ENCODE measurements at regions not wholly inside any gene's neighbourhood (a gene's known extent, or its start where the extent isn't known, plus 50 kb on each side); places are given as distances from the start of the nearest gene placed in this dataset.

GRCh38 chr2:51559026-51559425 is 527.1 kb upstream of the NRXN1 start:
- TF ChIP-seq CTCF (IDR thresholded peaks at IDR 0.05), result no peak
- H3K4me1 Mint-ChIP-seq, result no peaks in the 10 kb centered on the region
- no peak overlapping the region for H3K27ac Mint-ChIP-seq
- H3K36me3 Mint-ChIP-seq (ENCODE audit: low read depth), result no peaks in the 10 kb centered on the region
- no peak for DNase-seq
- H3K4me3 Mint-ChIP-seq, result no peak overlapping the region
- no peaks in the 10 kb centered on the region for H3K27me3 Mint-ChIP-seq (ENCODE audit: low read depth, poor library complexity)
- H3K9me3 Mint-ChIP-seq, result no peaks in the 10 kb centered on the region

- no peaks in the 10 kb centered on the region for H3K27me3 Mint-ChIP-seq (ENCODE audit: low read depth, poor library complexity)
- no peaks in the 10 kb centered on the region for H3K9me3 Mint-ChIP-seq
- no peaks in the 10 kb centered on the region for H3K36me3 Mint-ChIP-seq (ENCODE audit: low read depth)
- no peak overlapping the region for H3K4me3 Mint-ChIP-seq
- no peak for TF ChIP-seq CTCF (IDR thresholded peaks at IDR 0.05)
- no peak overlapping the region for H3K27ac Mint-ChIP-seq
- H3K4me1 Mint-ChIP-seq, result no peaks in the 10 kb centered on the region
- no peak for DNase-seq
Measured at GRCh38 chr2:51553476-51553875, 521.5 kb upstream of the NRXN1 start.

GRCh38 chr2:51535763-51536162 is 503.8 kb upstream of the NRXN1 start:
- no peak overlapping the region for H3K4me3 Mint-ChIP-seq
- peaks cover 2% of the 10 kb centered on the region for H3K27me3 Mint-ChIP-seq (ENCODE audit: low read depth, poor library complexity)
- no peak for TF ChIP-seq CTCF (IDR thresholded peaks at IDR 0.05)
- no peak for DNase-seq
- no peak overlapping the region for H3K27ac Mint-ChIP-seq
- H3K4me1 Mint-ChIP-seq, result no peaks in the 10 kb centered on the region
- H3K36me3 Mint-ChIP-seq (ENCODE audit: low read depth), result no peaks in the 10 kb centered on the region
- no peaks in the 10 kb centered on the region for H3K9me3 Mint-ChIP-seq

GRCh38 chr2:51534166-51534565 is 502.2 kb upstream of the NRXN1 start:
- no peaks in the 10 kb centered on the region for H3K4me1 Mint-ChIP-seq
- H3K36me3 Mint-ChIP-seq (ENCODE audit: low read depth), result no peaks in the 10 kb centered on the region

GRCh38 chr2:51528156-51528555 is 496.2 kb upstream of the NRXN1 start:
- Mint-ChIP-seq H3K4me3 (no peak overlapping the region), H3K27me3 (ENCODE audit: low read depth, poor library complexity) (no peaks in the 10 kb centered on the region), H3K36me3 (ENCODE audit: low read depth) (no peaks in the 10 kb centered on the region), H3K9me3 (no peaks in the 10 kb centered on the region), H3K27ac (no peak overlapping the region), H3K4me1 (peaks cover 4% of the 10 kb centered on the region)
- DNase-seq, result no peak
- TF ChIP-seq CTCF (IDR thresholded peaks at IDR 0.05), result no peak

More at GRCh38 chr2:51534166-51534565, 502.2 kb upstream of the NRXN1 start:
- Mint-ChIP-seq H3K4me3 (no peak overlapping the region), H3K27me3 (ENCODE audit: low read depth, poor library complexity) (peaks cover 2% of the 10 kb centered on the region), H3K9me3 (no peaks in the 10 kb centered on the region), H3K27ac (no peak overlapping the region)
- no peak for TF ChIP-seq CTCF (IDR thresholded peaks at IDR 0.05)
- DNase-seq, result no peak

- peaks cover 4% of the 10 kb centered on the region for H3K4me1 Mint-ChIP-seq
- no peak overlapping the region for H3K27ac Mint-ChIP-seq
- H3K4me3 Mint-ChIP-seq, result no peak overlapping the region
- H3K27me3 Mint-ChIP-seq (ENCODE audit: low read depth, poor library complexity), result no peaks in the 10 kb centered on the region
- TF ChIP-seq CTCF (IDR thresholded peaks at IDR 0.05), result no peak
- H3K9me3 Mint-ChIP-seq, result no peaks in the 10 kb centered on the region
- no peaks in the 10 kb centered on the region for H3K36me3 Mint-ChIP-seq (ENCODE audit: low read depth)
- DNase-seq, result no peak
Measured at GRCh38 chr2:51526766-51527165, 494.8 kb upstream of the NRXN1 start.
